Kidney epithelial cell (primary cell): ENCODE measurements at regions not wholly inside any gene's neighbourhood (a gene's known extent, or its start where the extent isn't known, plus 50 kb on each side); places are given as distances from the start of the nearest gene placed in this dataset.

ENCODE experiments used
- DNase-seq: peaks from one replicate; pipeline ENCODE4 v3.0.0-alpha.2; 2010; ENCODE audit warnings: low read depth
- H3K27me3 ChIP-seq: 2 replicates; pipeline ENCODE4 v1.6.0; 2011; ENCODE audit warnings: low read length; ENCODE audit not compliant: control insufficient read depth, insufficient read depth
- H3K36me3 ChIP-seq: 2 replicates; pipeline ENCODE4 v1.5.1; 2011; ENCODE audit warnings: low read length; ENCODE audit not compliant: control insufficient read depth, insufficient read depth
- H3K4me3 ChIP-seq: 2 replicates; pipeline ENCODE4 v1.5.1; 2011; ENCODE audit warnings: low read depth, mild to moderate bottlenecking, control low read depth, low read length
- TF ChIP-seq, protein P1 (sequence below): IDR thresholded peaks from 2 replicates; pipeline ENCODE4 v1.5.1; 2011; ENCODE audit warnings: mild to moderate bottlenecking, moderate library complexity, low read length, control low read depth, inconsistent platforms; ENCODE audit not compliant: insufficient read depth, poor library complexity, severe bottlenecking

DNA sequence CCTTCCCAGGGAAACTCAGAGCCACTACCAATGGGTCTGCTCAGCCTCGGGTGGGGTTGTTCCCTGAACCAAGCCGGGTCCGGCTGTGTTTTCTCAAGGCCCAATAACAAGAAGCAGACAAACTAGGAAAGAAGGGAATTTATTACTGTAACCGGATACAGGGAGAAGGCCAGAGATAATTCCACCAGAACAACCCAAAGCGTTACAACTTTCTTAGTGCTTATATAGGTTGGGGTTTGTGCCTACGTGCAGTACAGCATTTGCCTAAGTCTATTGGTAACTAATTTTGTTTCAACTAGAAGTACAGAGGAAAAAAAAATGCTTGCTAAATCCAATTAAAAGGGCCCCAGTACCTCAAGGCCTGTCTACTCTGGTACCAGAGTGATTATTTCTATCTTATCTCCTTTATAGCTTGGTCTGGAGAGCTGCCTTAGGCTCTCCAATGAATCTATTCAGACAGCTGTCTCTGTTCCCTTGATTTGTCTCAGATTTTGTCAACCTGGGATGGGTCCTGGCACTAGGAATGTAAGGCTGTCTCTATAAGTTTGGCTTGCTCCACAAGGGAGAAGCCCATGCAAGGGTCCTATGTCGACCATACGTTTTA, 57.3 kb upstream of the CCDC190 start:
- no peaks in the 10 kb centered on the region for H3K36me3 ChIP-seq
- TF ChIP-seq, protein P1, sequence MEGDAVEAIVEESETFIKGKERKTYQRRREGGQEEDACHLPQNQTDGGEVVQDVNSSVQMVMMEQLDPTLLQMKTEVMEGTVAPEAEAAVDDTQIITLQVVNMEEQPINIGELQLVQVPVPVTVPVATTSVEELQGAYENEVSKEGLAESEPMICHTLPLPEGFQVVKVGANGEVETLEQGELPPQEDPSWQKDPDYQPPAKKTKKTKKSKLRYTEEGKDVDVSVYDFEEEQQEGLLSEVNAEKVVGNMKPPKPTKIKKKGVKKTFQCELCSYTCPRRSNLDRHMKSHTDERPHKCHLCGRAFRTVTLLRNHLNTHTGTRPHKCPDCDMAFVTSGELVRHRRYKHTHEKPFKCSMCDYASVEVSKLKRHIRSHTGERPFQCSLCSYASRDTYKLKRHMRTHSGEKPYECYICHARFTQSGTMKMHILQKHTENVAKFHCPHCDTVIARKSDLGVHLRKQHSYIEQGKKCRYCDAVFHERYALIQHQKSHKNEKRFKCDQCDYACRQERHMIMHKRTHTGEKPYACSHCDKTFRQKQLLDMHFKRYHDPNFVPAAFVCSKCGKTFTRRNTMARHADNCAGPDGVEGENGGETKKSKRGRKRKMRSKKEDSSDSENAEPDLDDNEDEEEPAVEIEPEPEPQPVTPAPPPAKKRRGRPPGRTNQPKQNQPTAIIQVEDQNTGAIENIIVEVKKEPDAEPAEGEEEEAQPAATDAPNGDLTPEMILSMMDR: no peak
- no peaks in the 10 kb centered on the region for H3K27me3 ChIP-seq
- H3K4me3 ChIP-seq: no peak overlapping the region
- DNase-seq: no peak

DNA sequence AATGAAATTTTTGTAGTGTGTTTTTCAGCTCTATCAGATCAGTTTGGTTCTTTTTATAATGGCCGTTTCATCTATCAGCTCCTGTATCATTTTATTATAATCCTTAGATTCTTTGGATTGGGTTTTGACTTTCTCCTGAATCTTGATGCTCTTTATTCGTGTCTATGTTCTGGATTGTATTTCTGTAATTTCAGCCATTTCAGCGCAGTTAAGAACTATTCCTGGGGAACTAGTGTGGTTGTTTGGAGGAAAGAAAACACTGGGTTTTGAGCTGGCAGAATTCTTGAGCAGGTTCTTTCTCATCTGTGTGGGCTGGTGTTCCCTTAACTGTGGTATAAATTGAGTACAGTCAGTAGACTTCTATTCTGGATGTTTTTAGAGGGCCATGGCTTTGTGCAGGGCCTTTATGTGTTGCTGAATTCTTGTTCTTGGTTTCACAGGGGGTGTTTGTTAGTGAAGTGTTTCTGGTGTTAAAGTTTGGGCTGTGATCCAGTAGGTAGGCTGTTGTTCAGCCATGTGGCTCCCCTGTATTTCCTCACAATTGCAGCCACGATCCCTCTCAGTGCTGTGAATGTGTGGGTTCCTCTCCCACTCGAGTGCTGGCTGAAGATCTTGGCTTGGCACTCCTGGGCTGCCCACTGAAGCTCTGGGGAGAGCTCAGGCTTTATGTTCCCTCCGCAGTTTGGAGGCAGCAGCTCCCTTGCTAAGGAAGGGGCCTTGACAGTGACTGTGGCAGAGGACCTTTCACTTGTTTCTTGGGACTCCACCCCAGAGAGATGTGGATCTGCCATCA, 56.0 kb upstream of the CCDC190 start:
- DNase-seq: no peak
- no peak overlapping the region for H3K4me3 ChIP-seq
- H3K36me3 ChIP-seq: no peaks in the 10 kb centered on the region
- no peaks in the 10 kb centered on the region for H3K27me3 ChIP-seq
- TF ChIP-seq, protein P1: no peak

DNA sequence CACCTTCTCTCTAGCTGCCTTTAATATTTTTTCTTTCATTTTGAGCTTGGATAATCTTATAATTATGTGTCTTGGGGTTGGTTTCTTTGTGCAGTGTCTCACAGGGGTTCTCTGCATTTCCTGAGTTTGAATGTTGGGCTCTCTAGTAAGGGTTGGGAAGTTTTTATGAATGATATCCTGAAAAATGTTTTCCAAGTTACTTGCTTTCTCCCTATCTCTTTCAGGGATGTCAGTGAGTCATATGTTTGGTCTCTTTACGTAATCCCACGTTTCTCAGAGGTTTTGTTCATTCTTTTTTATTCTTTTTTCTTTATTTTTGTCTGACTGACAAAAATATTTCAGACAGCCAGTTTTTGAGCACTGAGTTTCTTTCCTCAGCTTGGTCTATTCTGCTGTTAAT, 55.4 kb upstream of the CCDC190 start:
- Histone ChIP-seq H3K4me3 (no peak overlapping the region), H3K27me3 (no peaks in the 10 kb centered on the region), H3K36me3 (no peaks in the 10 kb centered on the region)
- no peak for DNase-seq
- TF ChIP-seq, protein P1: no peak

DNA sequence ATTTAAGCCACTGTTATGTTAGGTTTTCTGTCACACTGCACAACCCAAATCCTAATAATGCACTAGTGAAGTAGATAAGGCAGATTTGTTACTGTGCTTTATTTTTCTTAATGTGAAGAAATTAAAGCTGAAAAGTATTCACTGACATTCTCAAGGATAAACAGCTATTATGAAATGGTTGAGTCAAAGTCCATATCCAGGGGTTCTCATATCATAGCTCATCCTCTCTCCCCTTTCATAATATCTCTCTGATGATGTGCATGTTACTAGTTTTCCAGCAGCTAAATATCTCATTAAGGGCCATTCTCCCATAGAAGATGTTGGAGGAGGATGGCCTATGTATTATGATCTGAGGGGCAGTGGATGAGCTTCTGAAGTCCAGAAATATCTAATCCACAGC, 53.6 kb upstream of the CCDC190 start:
- Histone ChIP-seq H3K36me3 (no peaks in the 10 kb centered on the region), H3K27me3 (no peaks in the 10 kb centered on the region), H3K4me3 (no peak overlapping the region)
- TF ChIP-seq, protein P1: no peak
- DNase-seq: no peak

DNA sequence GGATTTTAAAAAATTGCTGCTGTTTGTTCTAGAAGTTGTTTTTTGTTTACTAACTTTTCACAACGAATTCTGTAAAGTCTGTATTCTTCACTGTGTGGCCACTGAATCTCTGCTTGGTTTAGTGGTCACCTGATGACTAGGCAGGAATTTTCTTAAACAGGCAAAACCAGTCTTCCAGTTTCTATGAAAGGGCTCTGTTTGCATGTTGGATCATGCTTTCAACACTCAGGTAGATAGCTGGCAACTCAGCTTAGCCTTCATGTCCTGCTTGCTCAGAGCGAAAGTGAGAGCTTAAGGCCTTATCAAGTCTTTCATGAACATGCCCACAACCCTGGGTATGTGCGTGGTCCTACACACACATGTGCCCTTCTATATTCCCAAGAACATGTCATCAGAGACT, 52.4 kb upstream of the CCDC190 start:
- no peaks in the 10 kb centered on the region for H3K27me3 ChIP-seq
- DNase-seq: no peak
- TF ChIP-seq, protein P1: no peak
- H3K36me3 ChIP-seq: no peaks in the 10 kb centered on the region
- no peak overlapping the region for H3K4me3 ChIP-seq
